Suppressor macrophage treated with lipopolysaccharide for 4 hours (primary cell): ENCODE measurements at regions not wholly inside any gene's neighbourhood (a gene's known extent, or its start where the extent isn't known, plus 50 kb on each side); places are given as distances from the start of the nearest gene placed in this dataset.
"Not testable (repeated sequence)": the region's sequence is repeated elsewhere in the genome, so short reads cannot be mapped to it uniquely, and the experiment has no call there.

Experiments
- DNase-seq: peaks from one replicate; pipeline ENCODE4 v3.0.0-alpha.2; 2020

GRCh38 chr3:173214576-173214975 lies 73.5 kb upstream of the SPATA16 start:
- no peak for DNase-seq

- DNase-seq, result no peak
Measured at GRCh38 chr3:173199568-173199967, 58.5 kb upstream of the SPATA16 start.

- not testable (repeated sequence) for DNase-seq
Measured at GRCh38 chr3:173194868-173195267, 53.8 kb upstream of the SPATA16 start.

- DNase-seq, result no peak
Measured at GRCh38 chr3:173191611-173192010, 50.6 kb upstream of the SPATA16 start.
